ENCODE measurements at regions not wholly inside any gene's neighbourhood (a gene's known extent, or its start where the extent isn't known, plus 50 kb on each side); places are given as distances from the start of the nearest gene placed in this dataset.
A peak's percentile ranks its signal among the peaks of the same experiment; 100 is the strongest.

GRCh38 chr14:89736881-89737280, 217.6 kb downstream of the EFCAB11 start:
- H3K4me3 ChIP-seq (replicated peaks in 1 of 3; ENCODE audit: low read depth in 2 of 3, low read length in 3 of 3) = no peak overlapping the region
- peaks cover 0 to 2% (median 0%) of the 10 kb centered on the region in 3 donors for H3K27me3 Mint-ChIP-seq (ENCODE audit: low read depth in 3 of 3)
- no peak overlapping the region for H3K27ac ChIP-seq (ENCODE audit: low read depth in 1 of 2, low read length in 2 of 2)
- TF ChIP-seq CTCF (IDR thresholded peaks at IDR 0.05) = no peak
- 100% methylated on average over 1 of the region's 4 CpGs for WGBS (ENCODE audit: insufficient coverage)
- H3K79me2 ChIP-seq (ENCODE audit: insufficient read depth, low read length) = no peaks in the 10 kb centered on the region
- H3K27ac Mint-ChIP-seq = no peak overlapping the region
- no peak overlapping the region for H2AFZ ChIP-seq (ENCODE audit: insufficient read depth, low read depth, low read length, poor library complexity, severe bottlenecking)
- intact Hi-C loops (cut with micrococcal nuclease) = no loop called here
- H3K9me3 Mint-ChIP-seq = peaks cover 4 to 14% (median 8%) of the 10 kb centered on the region in 7 donors
- no peak overlapping the region for H3K4me2 ChIP-seq (replicated peaks; ENCODE audit: extremely low read depth, low read length, poor library complexity, severe bottlenecking)
- H4K20me1 ChIP-seq (ENCODE audit: insufficient read depth, low read length) = no peaks in the 10 kb centered on the region
- no peaks in the 10 kb centered on the region for H3K36me3 Mint-ChIP-seq
- H3K9ac ChIP-seq (ENCODE audit: insufficient read depth, low read length, poor library complexity, severe bottlenecking) = no peak overlapping the region
- no peaks in the 10 kb centered on the region for H3K36me3 ChIP-seq (replicated peaks in 1 of 2; ENCODE audit: control insufficient read depth in 1 of 2, insufficient read depth in 2 of 2, low read length in 2 of 2)
- H3K9me3 ChIP-seq (replicated peaks in 1 of 2; ENCODE audit: control insufficient read depth in 1 of 2, insufficient read depth in 1 of 2, low read length in 2 of 2) = no peaks in the 10 kb centered on the region
- H3K4me1 Mint-ChIP-seq = peaks cover 14% of the 10 kb centered on the region
- peak overlapping the region in 1 of 2 donors; percentile 47 for H3K4me3 Mint-ChIP-seq
- H3K27me3 ChIP-seq (ENCODE audit: control insufficient read depth in 2 of 2, insufficient read depth in 2 of 2, low read length in 2 of 2) = no peaks in the 10 kb centered on the region
- DNase-seq = peak in 1 of 3 donors; percentile 41
- peaks cover 11 to 14% of the 10 kb centered on the region in 2 donors for H3K4me1 ChIP-seq (ENCODE audit: control insufficient read depth in 1 of 2, insufficient read depth in 2 of 2, low read length in 2 of 2)

- peaks cover 0 to 3% (median 0%) of the 10 kb centered on the region in 3 donors for H3K27me3 Mint-ChIP-seq (ENCODE audit: low read depth in 3 of 3)
- intact Hi-C loops (cut with micrococcal nuclease) = loop anchor here in 1 of 2 donors (5.0 kb wide), 1 partner anchor 41 kb away; no protein-coding TSS in a partner anchor
- H3K9me3 Mint-ChIP-seq = peaks cover 0 to 8% (median 2%) of the 10 kb centered on the region in 7 donors
- H3K4me2 ChIP-seq (replicated peaks; ENCODE audit: extremely low read depth, low read length, poor library complexity, severe bottlenecking) = no peak overlapping the region
- H3K79me2 ChIP-seq (ENCODE audit: insufficient read depth, low read length) = no peaks in the 10 kb centered on the region
- no peak for DNase-seq
- H3K9me3 ChIP-seq (replicated peaks in 1 of 2; ENCODE audit: control insufficient read depth in 1 of 2, insufficient read depth in 1 of 2, low read length in 2 of 2) = no peaks in the 10 kb centered on the region
- H3K9ac ChIP-seq (ENCODE audit: insufficient read depth, low read length, poor library complexity, severe bottlenecking) = no peak overlapping the region
- TF ChIP-seq CTCF (IDR thresholded peaks at IDR 0.05) = no peak
- no peak overlapping the region for H2AFZ ChIP-seq (ENCODE audit: insufficient read depth, low read depth, low read length, poor library complexity, severe bottlenecking)
- peak overlapping the region; percentile 73 to 94 (median 90) for H3K27ac Mint-ChIP-seq
- H3K4me3 ChIP-seq (replicated peaks in 1 of 3; ENCODE audit: low read depth in 2 of 3, low read length in 3 of 3) = no peak overlapping the region
- no peaks in the 10 kb centered on the region for H3K36me3 ChIP-seq (replicated peaks in 1 of 2; ENCODE audit: control insufficient read depth in 1 of 2, insufficient read depth in 2 of 2, low read length in 2 of 2)
- no peaks in the 10 kb centered on the region for H3K27me3 ChIP-seq (ENCODE audit: control insufficient read depth in 2 of 2, insufficient read depth in 2 of 2, low read length in 2 of 2)
- peak overlapping the region in 1 of 2 donors; percentile 35 for H3K4me3 Mint-ChIP-seq
- no peaks in the 10 kb centered on the region for H3K36me3 Mint-ChIP-seq
- H3K4me1 Mint-ChIP-seq = peaks cover 33% of the 10 kb centered on the region
- H3K4me1 ChIP-seq (ENCODE audit: control insufficient read depth in 1 of 2, insufficient read depth in 2 of 2, low read length in 2 of 2) = peaks cover 29 to 33% of the 10 kb centered on the region in 2 donors
- WGBS (ENCODE audit: insufficient coverage) = 33% methylated on average over 1 of the region's 6 CpGs
- peak overlapping the region; percentile 71 for H3K27ac ChIP-seq (ENCODE audit: low read depth in 1 of 2, low read length in 2 of 2)
- no peaks in the 10 kb centered on the region for H4K20me1 ChIP-seq (ENCODE audit: insufficient read depth, low read length)
Observed at GRCh38 chr14:89731396-89731933, 223.1 kb downstream of the EFCAB11 start.
